Epithelial cell of esophagus (primary cell): ENCODE measurements at regions not wholly inside any gene's neighbourhood (a gene's known extent, or its start where the extent isn't known, plus 50 kb on each side); places are given as distances from the start of the nearest gene placed in this dataset.

ENCODE experiments used
- DNase-seq: peaks from one replicate; pipeline ENCODE4 v3.0.0; 2010; ENCODE audit warnings: low read depth
- H3K4me3 ChIP-seq: 2 replicates; pipeline ENCODE4 v1.5.1; 2011; ENCODE audit warnings: mild to moderate bottlenecking, low read length, control low read depth
- TF ChIP-seq, protein P1 (sequence below): IDR thresholded peaks from 2 replicates; pipeline ENCODE4 v1.5.1; 2011; ENCODE audit warnings: low read depth, mild to moderate bottlenecking, low read length, control low read depth, inconsistent platforms; ENCODE audit not compliant: insufficient read depth; ENCODE audit errors: missing control alignments

DNA sequence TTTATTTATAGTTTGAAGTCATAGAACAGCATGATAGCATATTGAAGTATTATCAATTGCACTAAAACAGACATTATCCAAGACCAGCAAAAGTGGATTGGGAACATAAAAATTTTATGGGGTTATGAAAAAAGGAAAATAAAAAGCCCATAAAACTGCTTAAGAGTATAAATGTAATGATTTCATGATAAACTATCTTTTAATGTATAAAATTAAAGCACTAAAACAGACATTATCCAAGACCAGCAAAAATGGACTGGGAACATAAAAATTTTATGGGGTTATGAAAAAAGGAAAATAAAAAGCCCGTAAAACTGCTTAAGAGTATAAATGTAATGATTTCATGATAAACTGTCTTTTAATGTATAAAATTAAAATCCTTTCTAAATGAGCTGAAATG is 119.0 kb upstream of the DAPK1 start:
- no peak overlapping the region for H3K4me3 ChIP-seq
- DNase-seq: no peak
- TF ChIP-seq, protein P1, sequence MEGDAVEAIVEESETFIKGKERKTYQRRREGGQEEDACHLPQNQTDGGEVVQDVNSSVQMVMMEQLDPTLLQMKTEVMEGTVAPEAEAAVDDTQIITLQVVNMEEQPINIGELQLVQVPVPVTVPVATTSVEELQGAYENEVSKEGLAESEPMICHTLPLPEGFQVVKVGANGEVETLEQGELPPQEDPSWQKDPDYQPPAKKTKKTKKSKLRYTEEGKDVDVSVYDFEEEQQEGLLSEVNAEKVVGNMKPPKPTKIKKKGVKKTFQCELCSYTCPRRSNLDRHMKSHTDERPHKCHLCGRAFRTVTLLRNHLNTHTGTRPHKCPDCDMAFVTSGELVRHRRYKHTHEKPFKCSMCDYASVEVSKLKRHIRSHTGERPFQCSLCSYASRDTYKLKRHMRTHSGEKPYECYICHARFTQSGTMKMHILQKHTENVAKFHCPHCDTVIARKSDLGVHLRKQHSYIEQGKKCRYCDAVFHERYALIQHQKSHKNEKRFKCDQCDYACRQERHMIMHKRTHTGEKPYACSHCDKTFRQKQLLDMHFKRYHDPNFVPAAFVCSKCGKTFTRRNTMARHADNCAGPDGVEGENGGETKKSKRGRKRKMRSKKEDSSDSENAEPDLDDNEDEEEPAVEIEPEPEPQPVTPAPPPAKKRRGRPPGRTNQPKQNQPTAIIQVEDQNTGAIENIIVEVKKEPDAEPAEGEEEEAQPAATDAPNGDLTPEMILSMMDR: no peak

DNA sequence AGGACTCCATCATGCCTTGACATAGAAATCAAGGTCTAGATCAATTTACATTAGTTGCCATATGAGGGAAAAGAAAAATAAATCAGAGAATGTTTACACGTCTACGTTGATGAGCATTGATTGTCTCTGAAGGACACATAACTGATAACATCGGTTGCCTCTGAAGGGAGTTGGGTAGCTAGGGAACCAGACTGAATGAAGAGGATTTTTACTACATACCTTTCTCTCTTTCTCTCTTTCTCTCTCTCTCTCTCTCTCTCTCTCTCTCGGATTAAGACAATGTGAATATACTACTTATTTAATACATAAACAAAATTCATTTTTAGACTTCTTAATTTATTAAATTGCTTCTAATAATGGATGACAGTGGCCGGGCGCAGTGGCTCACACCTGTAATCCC is 118.4 kb upstream of the DAPK1 start:
- DNase-seq: no peak
- no peak overlapping the region for H3K4me3 ChIP-seq
- TF ChIP-seq, protein P1: no peak

DNA sequence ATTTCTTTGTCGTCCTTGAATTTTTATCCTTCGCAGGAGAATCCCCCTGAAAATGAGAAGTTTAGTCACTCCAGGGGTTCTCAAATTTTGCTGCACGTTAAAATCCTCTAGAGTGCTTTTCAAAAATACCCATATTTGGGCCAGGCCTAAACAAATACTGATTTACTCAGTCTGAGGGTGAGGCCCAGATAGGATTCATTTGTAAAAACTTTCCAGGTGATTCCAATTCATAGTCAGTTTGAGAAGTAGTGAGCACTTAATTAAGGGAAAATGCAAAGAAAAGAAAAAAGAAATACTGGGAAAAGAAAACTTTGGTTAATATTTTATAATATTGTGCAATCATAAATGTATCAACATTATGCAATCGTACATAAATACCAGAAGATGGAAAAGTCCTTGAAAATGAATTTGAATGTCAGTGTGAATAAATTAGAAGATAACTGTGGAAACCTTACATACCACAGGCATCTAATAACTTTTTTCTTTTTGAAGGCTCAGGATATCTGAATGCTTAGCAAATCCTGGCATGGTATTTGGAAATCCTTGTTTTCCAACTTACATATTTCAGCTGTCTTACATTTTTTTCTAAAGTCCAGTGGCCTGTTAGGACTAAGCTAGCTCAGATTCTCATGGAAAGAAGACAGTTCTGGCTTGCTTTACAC is 116.5 kb upstream of the DAPK1 start:
- no peak for DNase-seq

DNA sequence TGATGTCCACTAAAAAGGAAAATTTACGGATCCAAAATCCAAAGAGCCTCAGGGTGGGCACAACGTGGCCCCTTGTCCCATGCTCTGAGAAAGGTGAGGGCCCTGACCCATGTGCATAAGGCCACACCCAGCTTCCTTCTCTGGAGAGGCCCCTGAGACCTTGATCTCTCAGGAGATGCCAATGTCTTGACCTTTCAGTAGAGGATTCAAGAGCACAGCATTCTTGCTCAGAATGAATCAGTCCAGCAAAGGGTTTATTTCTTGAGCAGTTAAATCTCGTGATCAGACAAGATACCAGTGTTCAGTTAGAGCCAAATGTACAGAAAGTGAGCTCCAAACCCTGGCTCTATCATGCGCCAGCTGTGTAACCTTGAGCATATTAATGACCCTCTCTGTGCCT is 115.9 kb upstream of the DAPK1 start:
- TF ChIP-seq, protein P1: no peak
- H3K4me3 ChIP-seq: no peak overlapping the region
- DNase-seq: no peak

More for the DNA sequence above, 116.5 kb upstream of the DAPK1 start:
- TF ChIP-seq, protein P1: no peak
- H3K4me3 ChIP-seq: no peak overlapping the region

DNA sequence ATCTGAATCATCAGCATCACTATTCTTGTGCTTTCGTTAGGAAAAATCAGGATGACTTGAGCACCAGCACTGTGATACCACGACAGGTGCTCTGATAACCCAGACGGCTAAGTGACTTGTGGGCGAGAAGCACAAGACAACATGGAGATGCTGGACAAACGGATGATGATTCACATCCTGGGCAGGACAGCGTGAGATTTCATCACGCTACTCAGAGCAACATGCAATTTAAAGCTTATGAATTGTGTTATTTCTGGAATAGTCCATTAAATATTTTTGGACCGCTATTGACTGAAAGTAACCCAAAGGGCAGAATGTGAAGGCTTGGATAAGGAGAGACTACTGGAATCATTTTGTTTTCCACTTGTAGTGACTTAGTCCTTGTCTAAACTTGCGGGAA is 114.8 kb upstream of the DAPK1 start:
- no peak overlapping the region for H3K4me3 ChIP-seq
- TF ChIP-seq, protein P1: no peak
- DNase-seq: peak; percentile 65

DNA sequence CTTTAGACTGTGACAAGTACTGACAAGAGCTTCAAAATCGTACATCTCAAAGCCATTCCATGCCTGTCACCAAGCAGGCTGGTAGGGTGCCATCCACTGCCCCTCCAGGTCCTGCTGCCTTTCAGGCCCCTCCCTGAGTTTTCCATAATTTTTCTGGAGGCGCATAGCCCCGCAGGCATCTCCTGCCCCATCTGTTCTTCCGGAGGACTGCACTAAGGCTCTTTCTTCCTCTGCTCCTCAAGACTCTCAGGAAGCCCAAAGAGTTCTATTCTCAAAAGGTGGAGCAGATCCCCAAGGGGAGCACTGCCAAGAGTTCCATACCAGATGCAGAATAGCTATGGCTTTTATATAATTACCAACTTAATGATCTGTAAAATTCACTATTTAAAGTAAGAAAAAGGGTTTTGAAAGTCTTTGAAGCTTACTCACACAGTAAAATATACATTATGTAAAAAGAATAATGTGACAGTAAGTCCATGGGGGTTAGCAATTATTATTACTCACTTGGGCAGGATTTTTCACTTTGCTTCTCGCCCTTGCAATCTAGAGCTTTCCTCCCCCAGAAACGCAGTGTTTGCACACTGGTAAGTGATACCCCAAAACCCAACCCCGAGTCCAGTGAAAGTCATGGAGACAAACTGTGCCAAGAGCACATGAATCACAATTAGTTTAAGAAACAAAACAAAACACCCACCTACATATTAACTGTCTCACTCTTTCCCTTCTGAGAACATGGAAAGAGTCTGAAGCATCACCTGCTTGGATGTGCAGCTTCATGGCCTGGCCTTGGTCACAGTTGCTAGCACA is 114.1 kb upstream of the DAPK1 start:
- no peak overlapping the region for H3K4me3 ChIP-seq
- DNase-seq: no peak
- TF ChIP-seq, protein P1: no peak

DNA sequence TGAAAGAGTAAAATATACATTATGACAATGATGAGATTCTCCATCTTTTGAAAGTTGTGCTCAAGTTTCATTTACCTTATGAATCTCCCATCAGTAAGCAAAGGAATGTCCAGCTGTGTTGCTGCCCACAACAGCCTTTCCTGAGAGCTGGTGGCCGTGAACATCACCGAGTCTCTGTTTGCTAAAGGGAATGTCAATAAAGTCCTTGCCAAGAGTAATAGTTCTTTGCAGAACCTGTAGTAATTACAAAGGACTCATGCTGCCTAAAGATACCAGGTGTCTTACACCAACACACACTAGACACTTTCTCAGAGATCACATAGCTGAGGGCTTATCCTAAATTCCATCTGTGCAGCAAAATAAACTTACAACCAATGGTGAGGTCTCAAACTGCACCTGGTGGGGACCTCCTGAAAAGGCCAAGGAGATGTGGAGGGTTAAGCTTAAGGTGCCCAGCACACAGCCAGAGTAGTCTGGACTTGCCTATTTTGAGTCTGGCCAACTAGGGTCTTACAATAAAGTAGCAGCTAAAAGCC is 111.1 kb upstream of the DAPK1 start:
- TF ChIP-seq, protein P1: no peak
- H3K4me3 ChIP-seq: no peak overlapping the region
- DNase-seq: no peak
